Adrenal gland (tissue), 9 donors: ENCODE measurements at regions not wholly inside any gene's neighbourhood (a gene's known extent, or its start where the extent isn't known, plus 50 kb on each side); places are given as distances from the start of the nearest gene placed in this dataset.

Experiments used
- DNase-seq, 7 donors: peaks; one replicate each; pipeline ENCODE4 v3.0.0-alpha.2; 2019 to 2020
- H3K27ac ChIP-seq, 5 donors: fragments of 200-600 bp; sonication (generic) in 4 of 5; 1 replicate in 3 of 5; 2 replicates in 2 of 5; pipeline versions ENCODE4 v1.5.1 to v1.8.0; 2016 to 2020; ENCODE audit warnings: mild to moderate bottlenecking in 1 of 5
- H3K27me3 ChIP-seq: fragments of 200-600 bp; 2 replicates; pipeline ENCODE4 v1.8.0; 2021
- H3K36me3 ChIP-seq, 2 donors: fragments of 200-600 bp; replicated peaks in 1 of 2; 1 replicate in 1 of 2; 2 replicates in 1 of 2; pipeline versions ENCODE4 v1.5.1 to v1.8.0; 2018 to 2022
- H3K4me1 ChIP-seq, 2 donors: fragments of 200-600 bp; replicated peaks in 1 of 2; 1 replicate in 1 of 2; 2 replicates in 1 of 2; pipeline versions ENCODE4 v1.5.1 to v1.8.0; 2018 to 2021
- H3K4me3 ChIP-seq, 4 donors: fragments of 200-600 bp; sonication (generic) in 3 of 4; one replicate each; pipeline ENCODE4 v1.5.1; 2016 to 2018
- H3K9me3 ChIP-seq, 3 donors: fragments of 200-600 bp; sonication (generic) in 1 of 3; replicated peaks in 1 of 3; 1 replicate in 2 of 3; 2 replicates in 1 of 3; pipeline versions ENCODE4 v1.5.1 to v1.8.0; 2016 to 2021
- CTCF ChIP-seq, 6 experiments: fragments of 450-650 bp in 4 of 6; fragments of 200-600 bp in 2 of 6; sonication (generic) in 1 of 6; IDR thresholded peaks; 1 replicate in 5 of 6; 2 replicates in 1 of 6; pipeline versions ENCODE4 v1.5.1 to v1.8.0; 2016 to 2021; ENCODE audit warnings: antibody characterized with exemption in 6 of 6, mild to moderate bottlenecking in 2 of 6, moderate library complexity in 1 of 6
- POLR2A ChIP-seq, 2 donors: fragments of 450-650 bp; IDR thresholded peaks; one replicate each; pipeline ENCODE4 v1.6.1; 2017; ENCODE audit warnings: antibody characterized with exemption in 2 of 2, mild to moderate bottlenecking in 2 of 2, moderate library complexity in 1 of 2
- WGBS, 4 donors: extraction: QIAGEN DNeasy Blood & Tissue Kit in 2 of 4; methylation state at CpG; one replicate each; pipeline versions ENCODE4 v1.1.5 to v1.1.7; 2013 to 2017; 5-methylcytosine and 5-hydroxymethylcytosine counted together
- intact Hi-C, 2 donors: fragments of 100-400 bp; cut with DNase I; formaldehyde crosslinking; loops; one replicate each; pipeline versions ENCODE4 v1.14.1 to v1.15.0; 2022 to 2023
- donor health status: healthy with polysubstance abuse.
- donor health status: Bipolar disorder and iron deficiency.
- donor health status: DM: yes; HTN: yes; CAD: no.
- donor health status: DM: no; HTN: no; CAD: no.
- donor health status: DM: no; HTN: no; CAD: no.

GRCh38 chr4:180950377-180950776 is 1292.8 kb upstream of the TENM3 start:
- H3K9me3 ChIP-seq, result no peaks in the 10 kb centered on the region
- DNase-seq, result no peak
- no peaks in the 10 kb centered on the region for H3K36me3 ChIP-seq
- H3K27me3 ChIP-seq, result no peaks in the 10 kb centered on the region
- intact Hi-C loops, result no loop called here
- WGBS, 4 donors, result 88 to 95% (median 94%) methylated on average over 1 of the region's 1 CpG
- peaks cover 0 to 4% of the 10 kb centered on the region in 2 donors for H3K4me1 ChIP-seq
- no peak overlapping the region for H3K27ac ChIP-seq
- no peak for TF ChIP-seq POLR2A (IDR thresholded peaks at IDR 0.05)
- no peak for TF ChIP-seq CTCF (IDR thresholded peaks at IDR 0.05)
- H3K4me3 ChIP-seq, result no peak overlapping the region

GRCh38 chr4:180951312-180951711 is 1291.9 kb upstream of the TENM3 start:
- intact Hi-C loops, result no loop called here
- no peak for DNase-seq
- WGBS, 4 donors, result 71 to 82% (median 76%) methylated on average over 2 of the region's 2 CpGs
- Histone ChIP-seq H3K4me1 (peaks cover 0 to 4% of the 10 kb centered on the region in 2 donors), H3K27me3 (no peaks in the 10 kb centered on the region), H3K27ac (no peak overlapping the region), H3K36me3 (no peaks in the 10 kb centered on the region), H3K9me3 (no peaks in the 10 kb centered on the region), H3K4me3 (no peak overlapping the region)
- TF ChIP-seq POLR2A (IDR thresholded peaks at IDR 0.05) (no peak), CTCF (IDR thresholded peaks at IDR 0.05) (no peak)

DNA sequence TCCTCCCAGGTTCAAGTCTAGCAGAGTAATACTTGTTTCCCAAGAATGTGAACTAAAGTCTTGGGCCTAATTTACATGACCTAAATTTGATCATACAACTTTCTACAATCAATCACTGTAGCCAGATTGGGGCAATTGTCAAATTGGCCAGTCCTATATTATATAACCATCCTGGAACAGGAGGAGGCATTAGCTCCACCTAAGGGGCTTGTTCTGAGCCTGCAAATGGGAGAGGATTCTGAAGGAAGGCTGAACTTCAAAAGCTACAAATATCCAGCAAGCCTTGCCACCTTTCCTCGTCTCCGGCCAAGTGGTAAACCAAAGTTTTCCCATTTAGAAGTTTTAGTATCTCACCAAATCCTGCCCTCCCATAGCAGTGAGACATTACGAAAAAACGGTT is 1289.6 kb upstream of the TENM3 start:
- TF ChIP-seq POLR2A (IDR thresholded peaks at IDR 0.05) (no peak), CTCF (IDR thresholded peaks at IDR 0.05) (no peak)
- Histone ChIP-seq H3K4me1 (no peaks in the 10 kb centered on the region), H3K27ac (no peak overlapping the region), H3K9me3 (no peaks in the 10 kb centered on the region), H3K36me3 (no peaks in the 10 kb centered on the region), H3K4me3 (no peak overlapping the region), H3K27me3 (no peaks in the 10 kb centered on the region)
- intact Hi-C loops, result no loop called here
- 88 to 93% (median 93%) methylated on average over 4 of the region's 4 CpGs for WGBS, 4 donors
- no peak for DNase-seq

DNA sequence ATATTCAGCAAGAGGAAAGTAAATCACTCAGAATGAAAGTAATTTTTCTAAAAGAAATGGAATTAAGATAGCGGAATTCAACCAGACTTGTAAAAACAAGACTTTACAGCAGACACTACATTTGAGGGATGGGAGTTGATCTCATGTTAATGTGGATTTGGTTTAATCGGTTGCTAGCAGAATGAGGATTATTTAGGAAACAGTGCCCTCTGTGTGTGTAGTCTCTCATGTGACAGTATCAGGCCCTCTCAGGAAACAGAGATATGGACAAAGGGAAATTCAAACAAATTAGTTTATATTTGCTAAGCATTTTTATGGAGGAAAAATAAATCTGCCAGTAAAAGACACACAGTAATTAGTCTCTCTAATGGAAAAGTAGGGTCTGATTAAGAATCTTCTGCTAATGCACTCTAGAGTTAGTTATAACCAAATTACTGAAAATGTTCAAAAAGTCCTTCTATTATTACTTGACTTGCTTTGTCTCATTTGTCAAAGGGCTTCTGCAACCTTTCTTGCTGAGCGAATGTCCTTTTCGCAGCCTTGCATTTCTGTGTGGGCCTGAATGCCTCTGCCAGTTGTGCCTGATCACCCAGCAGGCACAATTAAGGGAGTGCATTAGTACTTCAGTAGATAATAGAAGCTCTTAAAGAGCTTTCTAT is 1282.3 kb upstream of the TENM3 start:
- no peak for DNase-seq
- intact Hi-C loops, result no loop called here
- 63 to 82% (median 76%) methylated on average over 4 of the region's 4 CpGs for WGBS, 4 donors
- Histone ChIP-seq H3K9me3 (no peaks in the 10 kb centered on the region), H3K36me3 (no peaks in the 10 kb centered on the region), H3K27me3 (no peaks in the 10 kb centered on the region), H3K4me3 (no peak overlapping the region), H3K27ac (no peak overlapping the region), H3K4me1 (no peaks in the 10 kb centered on the region)
- TF ChIP-seq POLR2A (IDR thresholded peaks at IDR 0.05) (no peak), CTCF (IDR thresholded peaks at IDR 0.05) (no peak)
